ENCODE measurements at regions not wholly inside any gene's neighbourhood (a gene's known extent, or its start where the extent isn't known, plus 50 kb on each side); places are given as distances from the start of the nearest gene placed in this dataset.

DNA sequence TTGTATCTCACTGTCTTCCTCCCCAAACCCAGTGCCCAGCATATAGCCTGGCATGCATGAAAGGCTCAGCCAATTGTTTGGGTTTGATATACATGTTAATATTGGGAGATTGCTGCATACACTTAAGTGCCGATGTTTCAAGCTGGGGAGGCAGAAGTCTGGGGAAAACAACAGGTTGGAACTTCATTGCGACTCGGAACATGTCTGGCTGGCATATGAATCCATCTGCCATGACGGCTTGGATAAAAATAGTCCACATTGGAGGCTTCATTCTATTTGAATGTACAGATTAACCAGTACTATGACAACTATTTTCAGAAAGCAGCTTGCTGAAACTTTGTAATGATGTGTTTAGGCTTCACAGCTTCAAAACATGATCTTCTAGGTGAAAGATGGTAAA is 261.0 kb downstream of the CDH26 start:
- Histone ChIP-seq H2BK12ac (ENCODE audit: low read length) (no peak overlapping the region), H2BK120ac (ENCODE audit: low read depth, low read length) (no peak overlapping the region), H3K36me3 (replicated peaks in 1 of 2; ENCODE audit: control insufficient read depth in 2 of 2, insufficient read depth in 2 of 2, low read length in 2 of 2) (no peaks in the 10 kb centered on the region), H3K4me1 (ENCODE audit: control insufficient read depth in 2 of 2, insufficient read depth in 1 of 2, low read depth in 1 of 2, low read length in 2 of 2) (no peaks in the 10 kb centered on the region), H3K14ac (ENCODE audit: low read length) (no peak overlapping the region), H3K9me3 (replicated peaks in 1 of 2; ENCODE audit: control insufficient read depth in 2 of 2, insufficient read depth in 1 of 2, low read depth in 1 of 2, low read length in 2 of 2) (no peaks in the 10 kb centered on the region), H3K4me2 (ENCODE audit: insufficient read depth, low read length, poor library complexity, severe bottlenecking) (no peak overlapping the region), H4K91ac (ENCODE audit: low read depth, low read length, poor library complexity) (no peak overlapping the region), H2BK5ac (ENCODE audit: low read length) (no peak overlapping the region), H3K27ac (replicated peaks; ENCODE audit: low read length) (no peak overlapping the region), H3K79me1 (ENCODE audit: low read depth, low read length) (no peaks in the 10 kb centered on the region), H3K23ac (ENCODE audit: low read depth, low read length, poor library complexity) (no peak overlapping the region), H3K4ac (ENCODE audit: low read length) (no peak overlapping the region), H2AK5ac (ENCODE audit: low read depth, low read length) (no peak overlapping the region), H2AFZ (ENCODE audit: low read length) (no peak overlapping the region), H2BK15ac (ENCODE audit: low read length) (no peak overlapping the region), H4K8ac (ENCODE audit: low read depth, low read length) (no peak overlapping the region), H3K18ac (ENCODE audit: low read length) (no peak overlapping the region), H3K27me3 (ENCODE audit: control insufficient read depth in 3 of 3, insufficient read depth in 3 of 3, low read depth in 1 of 3, low read length in 3 of 3) (no peaks in the 10 kb centered on the region), H3K9ac (ENCODE audit: low read depth, low read length, poor library complexity) (no peak overlapping the region), H3K4me3 (ENCODE audit: low read length in 2 of 2) (no peak overlapping the region)
- WGBS, 2 donors (ENCODE audit: extremely low coverage in 2 of 2, insufficient read length in 2 of 2, insufficient replicate concordance in 1 of 2), result no CpG with 5 or more reads among the region's 4 CpGs
- no peak for DNase-seq (ENCODE audit: low spot score)

DNA sequence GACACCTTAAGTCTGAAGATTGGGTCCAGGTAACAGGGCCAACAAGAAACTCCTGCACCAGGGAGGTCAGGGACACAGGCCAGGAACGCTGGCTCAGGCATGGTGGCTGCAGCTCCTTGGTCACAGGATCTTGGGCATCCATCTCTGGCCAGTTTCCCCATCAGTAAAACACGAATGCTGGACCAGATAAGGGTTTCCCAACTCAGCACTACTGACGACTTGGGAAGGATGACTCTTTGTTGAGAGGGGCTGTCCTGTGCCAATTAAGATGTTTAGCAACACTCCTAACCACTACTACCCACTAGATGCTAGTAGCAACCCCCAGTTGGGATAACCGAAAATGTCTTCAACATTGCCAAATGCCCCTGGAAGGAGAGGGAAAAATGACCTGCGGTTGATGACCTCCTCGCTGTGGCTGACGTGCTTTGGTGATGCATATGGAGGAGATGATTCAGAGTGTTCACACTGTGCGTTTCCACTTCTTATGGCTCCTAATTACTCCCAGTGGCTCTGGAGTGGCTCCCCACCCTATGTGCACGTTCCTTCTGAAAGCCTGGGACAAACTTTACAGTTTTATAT is 261.9 kb downstream of the CDH26 start:
- Histone ChIP-seq H3K4me1 (ENCODE audit: control insufficient read depth in 2 of 2, insufficient read depth in 1 of 2, low read depth in 1 of 2, low read length in 2 of 2) (no peaks in the 10 kb centered on the region), H2BK120ac (ENCODE audit: low read depth, low read length) (no peak overlapping the region), H3K36me3 (replicated peaks in 1 of 2; ENCODE audit: control insufficient read depth in 2 of 2, insufficient read depth in 2 of 2, low read length in 2 of 2) (no peaks in the 10 kb centered on the region), H4K8ac (ENCODE audit: low read depth, low read length) (no peak overlapping the region), H2BK15ac (ENCODE audit: low read length) (no peak overlapping the region), H3K9ac (ENCODE audit: low read depth, low read length, poor library complexity) (no peak overlapping the region), H3K4ac (ENCODE audit: low read length) (no peak overlapping the region), H2BK5ac (ENCODE audit: low read length) (no peak overlapping the region), H2AK5ac (ENCODE audit: low read depth, low read length) (no peak overlapping the region), H2AFZ (ENCODE audit: low read length) (no peak overlapping the region), H3K79me1 (ENCODE audit: low read depth, low read length) (no peaks in the 10 kb centered on the region), H2BK12ac (ENCODE audit: low read length) (no peak overlapping the region), H3K18ac (ENCODE audit: low read length) (no peak overlapping the region), H3K27me3 (ENCODE audit: control insufficient read depth in 3 of 3, insufficient read depth in 3 of 3, low read depth in 1 of 3, low read length in 3 of 3) (no peaks in the 10 kb centered on the region), H3K23ac (ENCODE audit: low read depth, low read length, poor library complexity) (no peak overlapping the region), H3K4me2 (ENCODE audit: insufficient read depth, low read length, poor library complexity, severe bottlenecking) (no peak overlapping the region), H3K4me3 (ENCODE audit: low read length in 2 of 2) (no peak overlapping the region), H3K14ac (ENCODE audit: low read length) (no peak overlapping the region), H3K9me3 (replicated peaks in 1 of 2; ENCODE audit: control insufficient read depth in 2 of 2, insufficient read depth in 1 of 2, low read depth in 1 of 2, low read length in 2 of 2) (no peaks in the 10 kb centered on the region), H4K91ac (ENCODE audit: low read depth, low read length, poor library complexity) (no peak overlapping the region), H3K27ac (replicated peaks; ENCODE audit: low read length) (no peak overlapping the region)
- DNase-seq (ENCODE audit: low spot score), result no peak
- no CpG with 5 or more reads among the region's 9 CpGs for WGBS, 2 donors (ENCODE audit: extremely low coverage in 2 of 2, insufficient read length in 2 of 2, insufficient replicate concordance in 1 of 2)

DNA sequence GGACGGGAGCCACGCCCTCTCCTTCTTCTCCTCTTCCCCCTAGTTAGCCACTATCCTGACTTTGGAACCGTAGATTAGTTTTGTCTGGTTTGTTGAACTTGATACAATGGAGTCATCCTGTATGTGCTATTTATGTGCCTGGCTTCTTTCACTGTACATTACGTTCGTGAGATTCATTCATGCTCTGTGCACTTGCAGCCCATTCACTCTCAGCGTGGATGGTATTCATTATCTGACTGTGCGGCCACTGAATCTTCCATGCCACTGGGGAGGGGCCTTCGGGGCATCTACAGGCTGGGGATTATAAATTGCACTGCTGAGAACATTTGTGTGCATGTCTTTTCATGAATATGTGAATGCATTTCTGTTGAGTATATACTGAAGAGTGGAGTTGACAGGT is 262.5 kb downstream of the CDH26 start:
- Histone ChIP-seq H3K36me3 (replicated peaks in 1 of 2; ENCODE audit: control insufficient read depth in 2 of 2, insufficient read depth in 2 of 2, low read length in 2 of 2) (no peaks in the 10 kb centered on the region), H2BK12ac (ENCODE audit: low read length) (no peak overlapping the region), H3K4ac (ENCODE audit: low read length) (no peak overlapping the region), H4K8ac (ENCODE audit: low read depth, low read length) (no peak overlapping the region), H2BK120ac (ENCODE audit: low read depth, low read length) (no peak overlapping the region), H3K23ac (ENCODE audit: low read depth, low read length, poor library complexity) (no peak overlapping the region), H2AFZ (ENCODE audit: low read length) (no peak overlapping the region), H3K79me1 (ENCODE audit: low read depth, low read length) (no peaks in the 10 kb centered on the region), H3K27me3 (ENCODE audit: control insufficient read depth in 3 of 3, insufficient read depth in 3 of 3, low read depth in 1 of 3, low read length in 3 of 3) (no peaks in the 10 kb centered on the region), H2BK15ac (ENCODE audit: low read length) (no peak overlapping the region), H3K27ac (replicated peaks; ENCODE audit: low read length) (no peak overlapping the region), H3K9ac (ENCODE audit: low read depth, low read length, poor library complexity) (no peak overlapping the region), H3K4me3 (ENCODE audit: low read length in 2 of 2) (no peak overlapping the region), H3K14ac (ENCODE audit: low read length) (no peak overlapping the region), H2AK5ac (ENCODE audit: low read depth, low read length) (no peak overlapping the region), H3K18ac (ENCODE audit: low read length) (no peak overlapping the region), H3K4me2 (ENCODE audit: insufficient read depth, low read length, poor library complexity, severe bottlenecking) (no peak overlapping the region), H4K91ac (ENCODE audit: low read depth, low read length, poor library complexity) (no peak overlapping the region), H2BK5ac (ENCODE audit: low read length) (no peak overlapping the region), H3K9me3 (replicated peaks in 1 of 2; ENCODE audit: control insufficient read depth in 2 of 2, insufficient read depth in 1 of 2, low read depth in 1 of 2, low read length in 2 of 2) (no peaks in the 10 kb centered on the region), H3K4me1 (ENCODE audit: control insufficient read depth in 2 of 2, insufficient read depth in 1 of 2, low read depth in 1 of 2, low read length in 2 of 2) (no peaks in the 10 kb centered on the region)
- no CpG with 5 or more reads among the region's 8 CpGs for WGBS, 2 donors (ENCODE audit: extremely low coverage in 2 of 2, insufficient read length in 2 of 2, insufficient replicate concordance in 1 of 2)
- DNase-seq (ENCODE audit: low spot score), result no peak

DNA sequence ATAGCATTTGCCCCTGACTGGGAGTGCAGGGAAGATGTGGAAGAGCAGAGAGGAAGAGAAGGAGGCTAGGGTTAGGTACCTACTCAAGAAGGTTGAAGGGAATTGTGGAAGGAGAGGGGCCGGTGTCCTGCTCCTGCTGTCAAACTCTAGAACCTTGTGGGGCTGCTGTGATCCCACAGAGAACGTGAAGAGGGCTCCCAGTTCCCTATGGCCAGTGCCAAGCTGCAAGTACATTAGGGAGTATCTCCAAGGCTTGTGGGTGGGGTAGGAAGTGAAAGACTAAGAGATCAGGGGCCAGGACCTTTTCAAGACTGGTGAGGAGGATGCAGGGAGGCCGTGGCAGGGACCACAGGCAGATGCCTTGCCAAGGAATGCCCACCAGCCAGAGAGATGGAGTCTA is 263.4 kb downstream of the CDH26 start:
- Histone ChIP-seq H2BK5ac (ENCODE audit: low read length) (no peak overlapping the region), H3K4me1 (ENCODE audit: control insufficient read depth in 2 of 2, insufficient read depth in 1 of 2, low read depth in 1 of 2, low read length in 2 of 2) (no peaks in the 10 kb centered on the region), H2AFZ (ENCODE audit: low read length) (no peak overlapping the region), H3K4me3 (ENCODE audit: low read length in 2 of 2) (no peak overlapping the region), H3K79me1 (ENCODE audit: low read depth, low read length) (no peaks in the 10 kb centered on the region), H2BK15ac (ENCODE audit: low read length) (no peak overlapping the region), H3K18ac (ENCODE audit: low read length) (no peak overlapping the region), H4K8ac (ENCODE audit: low read depth, low read length) (no peak overlapping the region), H3K4ac (ENCODE audit: low read length) (no peak overlapping the region), H3K14ac (ENCODE audit: low read length) (no peak overlapping the region), H3K36me3 (replicated peaks in 1 of 2; ENCODE audit: control insufficient read depth in 2 of 2, insufficient read depth in 2 of 2, low read length in 2 of 2) (no peaks in the 10 kb centered on the region), H2AK5ac (ENCODE audit: low read depth, low read length) (no peak overlapping the region), H2BK12ac (ENCODE audit: low read length) (no peak overlapping the region), H2BK120ac (ENCODE audit: low read depth, low read length) (no peak overlapping the region), H3K27ac (replicated peaks; ENCODE audit: low read length) (no peak overlapping the region), H4K91ac (ENCODE audit: low read depth, low read length, poor library complexity) (no peak overlapping the region), H3K23ac (ENCODE audit: low read depth, low read length, poor library complexity) (no peak overlapping the region), H3K9me3 (replicated peaks in 1 of 2; ENCODE audit: control insufficient read depth in 2 of 2, insufficient read depth in 1 of 2, low read depth in 1 of 2, low read length in 2 of 2) (no peaks in the 10 kb centered on the region), H3K4me2 (ENCODE audit: insufficient read depth, low read length, poor library complexity, severe bottlenecking) (no peak overlapping the region), H3K9ac (ENCODE audit: low read depth, low read length, poor library complexity) (no peak overlapping the region), H3K27me3 (ENCODE audit: control insufficient read depth in 3 of 3, insufficient read depth in 3 of 3, low read depth in 1 of 3, low read length in 3 of 3) (no peaks in the 10 kb centered on the region)
- WGBS, 2 donors (ENCODE audit: extremely low coverage in 2 of 2, insufficient read length in 2 of 2, insufficient replicate concordance in 1 of 2), result no CpG with 5 or more reads among the region's 3 CpGs
- DNase-seq (ENCODE audit: low spot score), result no peak

Data from neuronal stem cell (in vitro differentiated cells).